SK-N-SH (cell line): ENCODE measurements at regions not wholly inside any gene's neighbourhood (a gene's known extent, or its start where the extent isn't known, plus 50 kb on each side); places are given as distances from the start of the nearest gene placed in this dataset.

ENCODE experiments used
- CTCF ChIA-PET: fragments of 300-600, 350-600 bp; formaldehyde crosslinking; extraction: SDS; loops from one replicate; lab custom pipeline; 2021; lab: Yijun Ruan, JAX
- POLR2A ChIA-PET: fragments of 350-600 bp; sonication (Branson Sonifier 250); formaldehyde crosslinking; extraction: SDS; loops from one replicate; lab custom pipeline; 2020; ENCODE audit warnings: antibody characterized with exemption, inconsistent platforms; lab: Yijun Ruan, JAX
- DNase-seq: peaks from one replicate; pipeline ENCODE4 v3.0.0; 2012
- H2AFZ ChIP-seq: fragments of 200-600 bp; sonication (generic); 2 replicates; pipeline ENCODE4 v1.8.1; 2016; ENCODE audit warnings: antibody characterized with exemption, mild to moderate bottlenecking, low read depth
- H3F3A ChIP-seq: fragments of 200-600 bp; sonication (generic); replicated peaks from 2 replicates; pipeline ENCODE3; 2016; ENCODE audit warnings: antibody characterized with exemption, mild to moderate bottlenecking; ENCODE audit not compliant: insufficient read depth
- H3K27ac ChIP-seq, 2 experiments: fragments of 200-500 bp in 1 of 2; fragments of 200-600 bp in 1 of 2; sonication (Bioruptor generic) in 1 of 2; sonication (generic), shearing (Covaris generic) in 1 of 2; 2 replicates each; pipeline versions ENCODE4 v1.5.1 to v1.6.1; 2014 to 2016; ENCODE audit warnings: low read depth in 2 of 2, inconsistent platforms in 1 of 2, low read length in 1 of 2, mild to moderate bottlenecking in 1 of 2, mixed read lengths in 1 of 2
- H3K27me3 ChIP-seq: fragments of 200-600 bp; sonication (generic), shearing (Covaris generic); 2 replicates; pipeline ENCODE4 v1.6.1; 2016; ENCODE audit warnings: mixed run types; ENCODE audit not compliant: insufficient read depth
- H3K36me3 ChIP-seq, 2 experiments: fragments of 200-500 bp in 1 of 2; fragments of 200-600 bp in 1 of 2; sonication (Bioruptor generic) in 1 of 2; sonication (generic) in 1 of 2; replicated peaks in 1 of 2; 2 replicates each; pipeline versions ENCODE3 to v1.5.1; 2014 to 2016; ENCODE audit warnings: low read length in 1 of 2, mild to moderate bottlenecking in 1 of 2; ENCODE audit not compliant: insufficient read depth in 2 of 2, control insufficient read depth in 1 of 2
- H3K4me1 ChIP-seq, 2 experiments: fragments of 200-500 bp in 1 of 2; fragments of 200-600 bp in 1 of 2; sonication (Bioruptor generic) in 1 of 2; sonication (generic), shearing (Covaris generic) in 1 of 2; 2 replicates each; pipeline versions ENCODE4 v1.5.1 to v1.6.1; 2014 to 2016; ENCODE audit warnings: low read depth in 1 of 2, low read length in 1 of 2, mixed run types in 1 of 2; ENCODE audit not compliant: insufficient read depth in 2 of 2, control insufficient read depth in 1 of 2
- H3K4me2 ChIP-seq: fragments of 200-600 bp; sonication (generic), shearing (Covaris generic); 2 replicates; pipeline ENCODE4 v1.6.1; 2017; ENCODE audit warnings: mixed run types
- H3K4me3 ChIP-seq, 2 experiments: fragments of 200-500 bp in 1 of 2; fragments of 200-600 bp in 1 of 2; sonication (Bioruptor generic) in 1 of 2; sonication (generic), shearing (Covaris generic) in 1 of 2; 2 replicates each; pipeline versions ENCODE4 v1.5.1 to v1.8.1; 2014 to 2016; ENCODE audit warnings: low read depth in 2 of 2, inconsistent platforms in 1 of 2, low read length in 1 of 2, mild to moderate bottlenecking in 1 of 2, mixed read lengths in 1 of 2, moderate library complexity in 1 of 2
- H3K79me2 ChIP-seq: fragments of 200-600 bp; sonication (generic); 2 replicates; pipeline ENCODE4 v1.8.1; 2017; ENCODE audit warnings: mild to moderate bottlenecking; ENCODE audit not compliant: insufficient read depth
- H3K9ac ChIP-seq: fragments of 200-600 bp; sonication (generic); 2 replicates; pipeline ENCODE4 v1.6.1; 2017; ENCODE audit warnings: mixed run types
- H3K9me2 ChIP-seq: fragments of 200-600 bp; sonication (generic); 2 replicates; pipeline ENCODE4 v1.6.1; 2017; ENCODE audit warnings: mixed run types
- H3K9me3 ChIP-seq: fragments of 200-600 bp; sonication (generic); 2 replicates; pipeline ENCODE4 v1.6.1; 2017; ENCODE audit warnings: mixed run types, mild to moderate bottlenecking, moderate library complexity
- H4K20me1 ChIP-seq: fragments of 200-600 bp; sonication (generic); 2 replicates; pipeline ENCODE4 v1.6.1; 2017; ENCODE audit warnings: mild to moderate bottlenecking, mixed run types; ENCODE audit not compliant: insufficient read depth
- CTCF ChIP-seq: fragments of 200-600 bp; sonication (generic); IDR thresholded peaks from 2 replicates; pipeline ENCODE4 v1.6.1; 2017; ENCODE audit warnings: antibody characterized with exemption, mild to moderate bottlenecking, moderate library complexity
- ELF1 ChIP-seq: IDR thresholded peaks from 2 replicates; pipeline ENCODE4 v1.4.0; 2012
- EP300 ChIP-seq, 2 experiments: IDR thresholded peaks; 2 replicates each; pipeline versions ENCODE4 v1.4.0 to v1.6.1; 2012; ENCODE audit warnings: borderline replicate concordance in 1 of 2, low read depth in 1 of 2, low read length in 1 of 2
- EZH2phosphoT487 ChIP-seq: fragments of 200-600 bp; sonication (generic); IDR thresholded peaks from 2 replicates; pipeline ENCODE4 v1.6.1; 2017; ENCODE audit warnings: low read depth, mixed run types, mild to moderate bottlenecking, antibody characterized with exemption, moderate library complexity, borderline replicate concordance
- GABPA ChIP-seq: IDR thresholded peaks from 2 replicates; pipeline ENCODE4 v1.4.0; 2012; ENCODE audit warnings: low read depth, mild to moderate bottlenecking
- IRF3 ChIP-seq: fragments of 150-350 bp; IDR thresholded peaks from 2 replicates; pipeline ENCODE4 v1.6.1; 2016; ENCODE audit warnings: mild to moderate bottlenecking, low read depth, low read length
- JUND ChIP-seq: IDR thresholded peaks from 2 replicates; pipeline ENCODE4 v1.4.0; 2012
- MAX ChIP-seq: IDR thresholded peaks from 2 replicates; pipeline ENCODE4 v1.4.0; 2012; ENCODE audit warnings: low read depth
- MEF2A ChIP-seq: IDR thresholded peaks from 2 replicates; pipeline ENCODE4 v1.4.0; 2012; ENCODE audit warnings: low read depth, borderline replicate concordance
- PBX3 ChIP-seq: IDR thresholded peaks from 2 replicates; pipeline ENCODE4; 2012
- RAD21 ChIP-seq: IDR thresholded peaks from 2 replicates; pipeline ENCODE4 v1.6.1; 2012; ENCODE audit warnings: mild to moderate bottlenecking, low read length
- RCOR1 ChIP-seq: fragments of 150-350 bp; IDR thresholded peaks from 2 replicates; pipeline ENCODE4 v1.6.1; 2017; ENCODE audit warnings: antibody characterized with exemption, low read length
- SMC3 ChIP-seq: IDR thresholded peaks from 2 replicates; pipeline ENCODE4 v1.6.1; 2012; ENCODE audit warnings: low read depth, low read length, improper control_type of control experiment
- TAF1 ChIP-seq: IDR thresholded peaks from 2 replicates; pipeline ENCODE4 v1.6.1; 2012; ENCODE audit warnings: low read depth, mild to moderate bottlenecking, low read length, moderate library complexity, borderline replicate concordance
- USF1 ChIP-seq: IDR thresholded peaks from 2 replicates; pipeline ENCODE4 v1.4.0; 2012; ENCODE audit warnings: low read depth, borderline replicate concordance
- WGBS: methylation state at CpG from one replicate; pipeline ENCODE4 v1.1.6; 2017; ENCODE audit warnings: low lambda C conversion rate; 5-methylcytosine and 5-hydroxymethylcytosine counted together

- Histone ChIP-seq H3K4me2 (no peak overlapping the region), H3F3A (no peaks in the 10 kb centered on the region), H2AFZ (no peak overlapping the region), H3K27me3 (no peaks in the 10 kb centered on the region), H3K9ac (no peak overlapping the region), H3K79me2 (no peaks in the 10 kb centered on the region), H3K9me3 (no peaks in the 10 kb centered on the region), H4K20me1 (no peaks in the 10 kb centered on the region), H3K36me3 (no peaks in the 10 kb centered on the region), H3K4me3 (no peak overlapping the region), H3K27ac (no peak overlapping the region), H3K9me2 (no peaks in the 10 kb centered on the region), H3K4me1 (no peaks in the 10 kb centered on the region)
- TF ChIP-seq CTCF (no peak), PBX3 (no peak), USF1 (no peak), ELF1 (no peak), GABPA (no peak), RAD21 (no peak), RCOR1 (no peak), IRF3 (no peak), EZH2phosphoT487 (no peak), MEF2A (no peak), SMC3 (no peak), MAX (no peak), EP300 (IDR thresholded peaks at IDR 0.05; ENCODE audit: borderline replicate concordance in 1 of 2, low read depth in 1 of 2, low read length in 1 of 2) (no peak), TAF1 (no peak), JUND (no peak)
- 15% methylated on average over 2 of the region's 2 CpGs for WGBS
- ChIA-PET CTCF (no interaction called here), POLR2A (no interaction called here)
- no peak for DNase-seq
These were observed 888.9 kb downstream of the SLITRK1 start for GRCh38 chr13:82993417-82993816.
